Left lung (tissue), 4 donors: ENCODE measurements at regions not wholly inside any gene's neighbourhood (a gene's known extent, or its start where the extent isn't known, plus 50 kb on each side); places are given as distances from the start of the nearest gene placed in this dataset.
"Not testable (repeated sequence)": the region's sequence is repeated elsewhere in the genome, so short reads cannot be mapped to it uniquely, and the experiment has no call there.

Experiments used
- ATAC-seq: fragments of 200-7000 bp; cut with Tn5 transposase; one replicate; pipeline ENCODE4 v1.9.1; 2020; ENCODE audit warnings: moderate library complexity
- DNase-seq, 4 donors: peaks; one replicate each; pipeline ENCODE4 v3.0.0-alpha.2; 2013 to 2020
- H3K27ac ChIP-seq, 2 donors: fragments of 200-600 bp; sonication (generic) in 1 of 2; one replicate each; pipeline versions ENCODE4 v1.5.0 to v1.8.0; 2020 to 2021
- H3K27me3 ChIP-seq, 2 donors: fragments of 200-600 bp; sonication (generic) in 1 of 2; one replicate each; pipeline versions ENCODE4 v1.5.0 to v1.8.0; 2020 to 2021
- H3K36me3 ChIP-seq, 2 donors: fragments of 200-600 bp; sonication (generic) in 1 of 2; one replicate each; pipeline versions ENCODE4 v1.5.0 to v1.8.0; 2020 to 2021
- H3K4me1 ChIP-seq, 2 donors: fragments of 200-600 bp; one replicate each; pipeline ENCODE4 v1.8.0; 2021
- H3K4me3 ChIP-seq, 2 donors: fragments of 200-600 bp; sonication (generic) in 1 of 2; one replicate each; pipeline versions ENCODE4 v1.5.0 to v1.8.0; 2020 to 2021; ENCODE audit warnings: mild to moderate bottlenecking in 1 of 2
- H3K9me3 ChIP-seq, 2 donors: fragments of 200-600 bp; sonication (generic) in 1 of 2; one replicate each; pipeline versions ENCODE4 v1.5.0 to v1.8.0; 2020 to 2021
- intact Hi-C, 2 donors: fragments of 100-400 bp; cut with DNase I; formaldehyde crosslinking; loops; one replicate each; pipeline versions ENCODE4 v1.11.2 to v1.14.2; 2022
- TF ChIP-seq, protein P1 (sequence below), 2 donors: fragments of 200-600 bp; sonication (generic) in 1 of 2; IDR thresholded peaks; one replicate each; pipeline versions ENCODE4 v1.5.0 to v1.8.0; 2021; ENCODE audit warnings: antibody characterized with exemption in 2 of 2
- donor health status: DM: no; HTN: yes; CAD: no.
- donor health status: DM: no; HTN: no; CAD: no.

DNA sequence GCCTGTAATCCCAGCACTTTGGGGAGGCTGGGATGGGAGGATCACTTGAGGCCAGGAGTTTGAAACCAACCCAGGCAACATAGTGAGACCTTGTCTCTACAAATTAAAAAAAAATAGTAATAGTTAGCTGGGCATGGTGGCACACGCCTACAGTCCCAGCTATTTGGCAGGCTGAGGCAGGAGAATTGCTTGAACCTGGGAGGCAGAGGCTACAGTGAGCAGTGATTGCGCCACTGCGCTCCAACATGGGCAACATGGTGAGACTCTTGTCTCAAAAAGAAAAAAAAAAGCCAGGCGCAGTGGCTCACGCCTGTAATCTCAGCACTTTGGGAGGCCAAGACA lies 56.9 kb upstream of the MRTFB start:
- H3K4me3 ChIP-seq, result no peak overlapping the region
- H3K4me1 ChIP-seq, result peaks cover 9 to 32% of the 10 kb centered on the region in 2 donors
- ATAC-seq, result no peak
- H3K9me3 ChIP-seq, result no peaks in the 10 kb centered on the region
- no peak for DNase-seq
- H3K36me3 ChIP-seq, result no peaks in the 10 kb centered on the region
- H3K27me3 ChIP-seq, result no peaks in the 10 kb centered on the region
- H3K27ac ChIP-seq, result peak overlapping the region; percentile 63 to 68
- intact Hi-C loops, result no loop called here
- TF ChIP-seq, protein P1, sequence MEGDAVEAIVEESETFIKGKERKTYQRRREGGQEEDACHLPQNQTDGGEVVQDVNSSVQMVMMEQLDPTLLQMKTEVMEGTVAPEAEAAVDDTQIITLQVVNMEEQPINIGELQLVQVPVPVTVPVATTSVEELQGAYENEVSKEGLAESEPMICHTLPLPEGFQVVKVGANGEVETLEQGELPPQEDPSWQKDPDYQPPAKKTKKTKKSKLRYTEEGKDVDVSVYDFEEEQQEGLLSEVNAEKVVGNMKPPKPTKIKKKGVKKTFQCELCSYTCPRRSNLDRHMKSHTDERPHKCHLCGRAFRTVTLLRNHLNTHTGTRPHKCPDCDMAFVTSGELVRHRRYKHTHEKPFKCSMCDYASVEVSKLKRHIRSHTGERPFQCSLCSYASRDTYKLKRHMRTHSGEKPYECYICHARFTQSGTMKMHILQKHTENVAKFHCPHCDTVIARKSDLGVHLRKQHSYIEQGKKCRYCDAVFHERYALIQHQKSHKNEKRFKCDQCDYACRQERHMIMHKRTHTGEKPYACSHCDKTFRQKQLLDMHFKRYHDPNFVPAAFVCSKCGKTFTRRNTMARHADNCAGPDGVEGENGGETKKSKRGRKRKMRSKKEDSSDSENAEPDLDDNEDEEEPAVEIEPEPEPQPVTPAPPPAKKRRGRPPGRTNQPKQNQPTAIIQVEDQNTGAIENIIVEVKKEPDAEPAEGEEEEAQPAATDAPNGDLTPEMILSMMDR (IDR thresholded peaks at IDR 0.05), result no peak

DNA sequence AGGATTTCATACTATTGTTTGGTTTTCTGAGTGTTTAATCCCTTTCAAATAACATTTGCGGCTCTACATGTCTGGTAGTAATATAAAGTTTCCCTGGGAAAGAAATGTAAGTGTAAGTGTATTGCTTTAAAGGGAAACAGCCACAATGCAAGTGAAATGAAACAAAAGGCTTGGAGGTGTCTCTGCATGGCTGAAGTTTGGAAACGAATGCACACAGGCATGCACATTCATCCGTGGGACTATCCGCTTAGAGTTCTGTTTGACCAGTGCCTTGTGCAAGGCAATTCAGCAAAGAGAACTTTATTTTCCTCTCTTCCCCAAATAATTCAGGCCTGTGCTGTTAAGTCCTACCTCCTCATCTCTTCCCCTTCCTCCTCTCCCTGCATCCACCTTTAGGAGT lies 56.1 kb upstream of the MRTFB start:
- H3K27ac ChIP-seq, result peak overlapping the region; percentile 34 to 62
- TF ChIP-seq, protein P1 (IDR thresholded peaks at IDR 0.05), result no peak
- no peaks in the 10 kb centered on the region for H3K27me3 ChIP-seq
- peak overlapping the region in 1 of 2 donors; percentile 20 for H3K4me3 ChIP-seq
- intact Hi-C loops, result no loop called here
- peaks cover 9 to 32% of the 10 kb centered on the region in 2 donors for H3K4me1 ChIP-seq
- H3K9me3 ChIP-seq, result no peaks in the 10 kb centered on the region
- no peaks in the 10 kb centered on the region for H3K36me3 ChIP-seq
- ATAC-seq (no peak), DNase-seq (no peak)

DNA sequence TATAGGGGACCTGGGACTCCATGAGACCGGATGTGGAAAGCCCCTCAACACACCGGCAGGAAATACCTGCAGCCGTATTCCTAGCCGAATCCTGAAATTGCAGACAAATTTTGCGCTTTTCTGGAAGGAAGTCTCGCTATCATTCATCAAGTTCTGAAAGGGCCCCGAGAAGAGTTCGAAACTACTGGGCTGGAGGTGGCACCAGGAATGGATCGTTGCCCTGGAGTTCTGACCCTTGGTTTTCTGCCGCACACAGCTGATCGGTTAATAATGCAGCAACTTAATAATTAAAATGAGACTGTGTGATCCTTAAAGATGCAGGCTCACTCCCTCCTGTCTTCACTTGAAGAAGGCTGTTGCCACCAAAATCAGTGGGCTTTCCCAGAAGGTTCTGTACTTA lies 55.7 kb upstream of the MRTFB start:
- Histone ChIP-seq H3K27me3 (no peaks in the 10 kb centered on the region), H3K4me3 (peak overlapping the region in 1 of 2 donors; percentile 20), H3K4me1 (peaks cover 9 to 32% of the 10 kb centered on the region in 2 donors), H3K36me3 (no peaks in the 10 kb centered on the region), H3K27ac (peak overlapping the region; percentile 34 to 62), H3K9me3 (no peaks in the 10 kb centered on the region)
- DNase-seq (no peak), ATAC-seq (no peak)
- TF ChIP-seq, protein P1 (IDR thresholded peaks at IDR 0.05), result no peak
- intact Hi-C loops, result no loop called here

DNA sequence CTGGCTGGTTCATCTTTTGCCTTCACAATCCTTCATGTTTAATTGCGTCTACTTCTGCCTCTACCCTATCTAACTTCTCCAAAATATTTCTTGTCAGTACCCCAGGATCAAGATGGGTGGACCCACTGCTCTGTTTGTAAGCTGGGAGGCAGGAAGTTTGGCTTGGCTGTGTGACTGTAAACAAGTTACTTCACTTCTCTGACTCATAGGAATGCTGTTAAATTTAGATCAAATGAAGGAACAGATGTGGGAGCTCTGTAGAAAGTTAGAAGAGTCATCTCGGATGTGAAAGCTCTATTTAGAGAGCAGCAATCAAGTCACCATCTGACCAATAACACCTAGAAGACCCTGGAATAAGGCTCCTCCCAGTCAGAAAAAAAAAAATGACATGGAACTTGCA lies 55.2 kb upstream of the MRTFB start:
- H3K4me3 ChIP-seq, result peak overlapping the region in 1 of 2 donors; percentile 20
- H3K4me1 ChIP-seq, result peaks cover 9 to 32% of the 10 kb centered on the region in 2 donors
- no peaks in the 10 kb centered on the region for H3K36me3 ChIP-seq
- H3K27ac ChIP-seq, result peak overlapping the region in 1 of 2 donors; percentile 34
- ATAC-seq (peak; percentile 41), DNase-seq (no peak)
- no peaks in the 10 kb centered on the region for H3K9me3 ChIP-seq
- H3K27me3 ChIP-seq, result no peaks in the 10 kb centered on the region
- TF ChIP-seq, protein P1 (IDR thresholded peaks at IDR 0.05), result no peak
- intact Hi-C loops, result no loop called here

DNA sequence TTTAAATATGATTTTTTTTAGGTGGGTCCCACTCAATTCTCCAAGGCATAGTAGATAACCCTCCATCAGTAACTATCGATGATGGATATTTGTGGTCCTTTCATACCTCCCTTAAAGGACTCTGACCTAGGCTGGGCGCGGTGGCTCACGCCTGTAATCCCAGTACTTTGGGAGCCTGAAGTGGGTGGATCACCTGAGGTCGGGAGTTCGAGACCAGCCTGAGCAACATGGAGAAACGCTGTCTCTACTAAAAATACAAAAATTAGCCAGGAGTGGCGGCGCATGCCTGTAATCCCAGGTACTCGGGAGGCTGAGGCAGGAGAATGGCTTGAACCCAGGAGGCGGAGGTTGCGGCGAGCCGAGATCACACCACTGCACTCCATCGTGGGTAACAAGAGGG lies 54.8 kb upstream of the MRTFB start:
- H3K27ac ChIP-seq, intact Hi-C loops: not testable (repeated sequence)

DNA sequence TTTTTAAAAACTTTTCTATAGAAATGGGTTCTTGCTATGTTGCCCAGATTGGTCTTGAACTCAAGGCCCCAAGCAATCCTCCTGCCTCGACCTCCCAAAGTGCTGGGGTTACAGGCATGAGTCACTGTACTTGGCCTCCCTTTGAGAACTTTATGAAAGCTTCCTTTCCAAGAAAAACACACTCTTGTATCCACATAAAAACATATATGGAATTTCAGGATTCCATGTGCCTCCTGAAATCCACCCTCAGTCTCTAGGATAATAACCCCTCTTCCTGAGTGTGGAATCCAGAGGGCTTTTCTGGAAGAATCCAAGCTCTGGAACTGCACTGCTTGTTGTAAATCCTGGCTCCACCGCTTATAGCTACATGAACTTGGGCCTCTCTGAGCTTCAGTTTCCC lies 53.2 kb upstream of the MRTFB start:
- Histone ChIP-seq H3K4me3 (no peak overlapping the region), H3K36me3 (no peaks in the 10 kb centered on the region), H3K27me3 (no peaks in the 10 kb centered on the region), H3K4me1 (peaks cover 8 to 32% of the 10 kb centered on the region in 2 donors), H3K27ac (no peak overlapping the region), H3K9me3 (no peaks in the 10 kb centered on the region)
- DNase-seq (no peak), ATAC-seq (no peak)
- TF ChIP-seq, protein P1 (IDR thresholded peaks at IDR 0.05), result no peak
- intact Hi-C loops, result no loop called here

More for the DNA sequence above, 54.8 kb upstream of the MRTFB start:
- ATAC-seq, H3K9me3 ChIP-seq, H3K36me3 ChIP-seq, DNase-seq, H3K27me3 ChIP-seq, H3K4me3 ChIP-seq: not testable (repeated sequence)
- peaks cover 9 to 32% of the 10 kb centered on the region in 2 donors for H3K4me1 ChIP-seq
